Transverse colon (tissue), 3 donors: ENCODE measurements at regions not wholly inside any gene's neighbourhood (a gene's known extent, or its start where the extent isn't known, plus 50 kb on each side); places are given as distances from the start of the nearest gene placed in this dataset.

ENCODE experiments used
- POLR2A ChIP-seq: fragments of 450-650 bp; IDR thresholded peaks from one replicate; pipeline ENCODE4 v1.6.1; 2016; ENCODE audit warnings: antibody characterized with exemption, mild to moderate bottlenecking, moderate library complexity
- TF ChIP-seq, protein P1 (sequence below), 5 experiments: fragments of 200-600 bp in 3 of 5; fragments of 450-650 bp in 2 of 5; sonication (generic) in 3 of 5; IDR thresholded peaks; 1 replicate in 2 of 5; 2 replicates in 3 of 5; pipeline ENCODE4 v1.5.1; 2016 to 2017; ENCODE audit warnings: antibody characterized with exemption in 5 of 5, inconsistent platforms in 3 of 5, mild to moderate bottlenecking in 2 of 5, moderate library complexity in 1 of 5

DNA sequence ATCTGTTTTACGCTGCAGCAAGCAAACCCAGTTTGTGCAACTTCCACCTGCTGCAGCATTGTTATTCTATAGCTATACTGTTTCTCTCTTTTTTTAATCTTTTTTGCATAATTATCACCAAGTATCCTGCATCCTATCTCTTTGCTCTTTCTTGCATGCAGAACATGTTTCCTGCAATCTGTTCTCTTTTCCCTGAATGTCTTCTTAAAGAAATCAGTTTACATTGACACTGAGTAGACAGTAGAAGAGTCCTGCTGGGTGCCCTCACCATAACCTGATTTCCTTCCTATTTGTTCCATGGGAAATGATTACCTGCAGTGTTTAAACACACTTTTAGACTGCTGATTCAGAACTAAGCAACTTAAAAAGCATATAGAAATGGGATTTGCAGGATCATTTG is 964.7 kb downstream of the PCDH19 start:
- TF ChIP-seq, protein P1, sequence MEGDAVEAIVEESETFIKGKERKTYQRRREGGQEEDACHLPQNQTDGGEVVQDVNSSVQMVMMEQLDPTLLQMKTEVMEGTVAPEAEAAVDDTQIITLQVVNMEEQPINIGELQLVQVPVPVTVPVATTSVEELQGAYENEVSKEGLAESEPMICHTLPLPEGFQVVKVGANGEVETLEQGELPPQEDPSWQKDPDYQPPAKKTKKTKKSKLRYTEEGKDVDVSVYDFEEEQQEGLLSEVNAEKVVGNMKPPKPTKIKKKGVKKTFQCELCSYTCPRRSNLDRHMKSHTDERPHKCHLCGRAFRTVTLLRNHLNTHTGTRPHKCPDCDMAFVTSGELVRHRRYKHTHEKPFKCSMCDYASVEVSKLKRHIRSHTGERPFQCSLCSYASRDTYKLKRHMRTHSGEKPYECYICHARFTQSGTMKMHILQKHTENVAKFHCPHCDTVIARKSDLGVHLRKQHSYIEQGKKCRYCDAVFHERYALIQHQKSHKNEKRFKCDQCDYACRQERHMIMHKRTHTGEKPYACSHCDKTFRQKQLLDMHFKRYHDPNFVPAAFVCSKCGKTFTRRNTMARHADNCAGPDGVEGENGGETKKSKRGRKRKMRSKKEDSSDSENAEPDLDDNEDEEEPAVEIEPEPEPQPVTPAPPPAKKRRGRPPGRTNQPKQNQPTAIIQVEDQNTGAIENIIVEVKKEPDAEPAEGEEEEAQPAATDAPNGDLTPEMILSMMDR (IDR thresholded peaks at IDR 0.05), result no peak
- no peak for TF ChIP-seq POLR2A
